OCI-LY3 (cell line): ENCODE measurements at regions not wholly inside any gene's neighbourhood (a gene's known extent, or its start where the extent isn't known, plus 50 kb on each side); places are given as distances from the start of the nearest gene placed in this dataset.

Experiments used
- CTCF ChIP-seq: fragments of 200-600, 300-600 bp; sonication (generic); IDR thresholded peaks from 2 replicates; pipeline ENCODE4 v1.5.1; 2014; ENCODE audit warnings: antibody characterized with exemption, low read length, low read depth
- EZH2phosphoT487 ChIP-seq: fragments of 200-600 bp; shearing (Covaris generic); IDR thresholded peaks from 2 replicates; pipeline ENCODE4 v1.6.1; 2018; ENCODE audit warnings: antibody characterized with exemption, mixed run types, low read depth

- TF ChIP-seq CTCF (no peak), EZH2phosphoT487 (no peak)
Measured at GRCh38 chr6:84492241-84493165, 265.1 kb upstream of the CEP162 start.
